ENCODE measurements at regions not wholly inside any gene's neighbourhood (a gene's known extent, or its start where the extent isn't known, plus 50 kb on each side); places are given as distances from the start of the nearest gene placed in this dataset.

- Mint-ChIP-seq H3K27me3 (ENCODE audit: low read depth) (peaks cover 18% of the 10 kb centered on the region), H3K9me3 (no peaks in the 10 kb centered on the region), H3K4me1 (peaks cover 13% of the 10 kb centered on the region), H3K4me3 (no peak overlapping the region), H3K36me3 (ENCODE audit: low read depth) (no peaks in the 10 kb centered on the region), H3K27ac (no peak overlapping the region)
- TF ChIP-seq CTCF (IDR thresholded peaks at IDR 0.05; ENCODE audit: unreplicated experiment in 3 of 3), result no peak
These were observed 150.8 kb downstream of the NRN1 start for GRCh38 chr6:5855787-5856470.

- TF ChIP-seq CTCF (IDR thresholded peaks at IDR 0.05; ENCODE audit: unreplicated experiment in 3 of 3), result no peak
- peaks cover 28% of the 10 kb centered on the region for H3K27me3 Mint-ChIP-seq (ENCODE audit: low read depth)
- H3K4me1 Mint-ChIP-seq, result peaks cover 13% of the 10 kb centered on the region
- no peaks in the 10 kb centered on the region for H3K36me3 Mint-ChIP-seq (ENCODE audit: low read depth)
- no peak overlapping the region for H3K27ac Mint-ChIP-seq
- no peak overlapping the region for H3K4me3 Mint-ChIP-seq
- no peaks in the 10 kb centered on the region for H3K9me3 Mint-ChIP-seq
These were observed 151.8 kb downstream of the NRN1 start for GRCh38 chr6:5854899-5855298.

GRCh38 chr6:5851261-5851757 is 155.4 kb downstream of the NRN1 start:
- peak overlapping the region; percentile 74 to 81 (median 76) for H3K4me3 Mint-ChIP-seq
- H3K27me3 Mint-ChIP-seq (ENCODE audit: low read depth), result peaks cover 43% of the 10 kb centered on the region
- H3K36me3 Mint-ChIP-seq (ENCODE audit: low read depth), result no peaks in the 10 kb centered on the region
- H3K9me3 Mint-ChIP-seq, result peaks cover 5% of the 10 kb centered on the region
- H3K4me1 Mint-ChIP-seq, result peaks cover 9% of the 10 kb centered on the region
- no peak for TF ChIP-seq CTCF (IDR thresholded peaks at IDR 0.05; ENCODE audit: unreplicated experiment in 3 of 3)
- H3K27ac Mint-ChIP-seq, result no peak overlapping the region

GRCh38 chr6:5850848-5851255 is 155.9 kb downstream of the NRN1 start:
- Mint-ChIP-seq H3K4me1 (peaks cover 5% of the 10 kb centered on the region), H3K27me3 (ENCODE audit: low read depth) (peaks cover 43% of the 10 kb centered on the region), H3K4me3 (peak overlapping the region; percentile 70 to 81 (median 75)), H3K36me3 (ENCODE audit: low read depth) (no peaks in the 10 kb centered on the region), H3K9me3 (peaks cover 5% of the 10 kb centered on the region), H3K27ac (no peak overlapping the region)
- TF ChIP-seq CTCF (IDR thresholded peaks at IDR 0.05; ENCODE audit: unreplicated experiment in 3 of 3), result no peak

GRCh38 chr6:5846889-5847288 is 159.8 kb downstream of the NRN1 start:
- no peak overlapping the region for H3K27ac Mint-ChIP-seq
- H3K9me3 Mint-ChIP-seq, result peaks cover 16% of the 10 kb centered on the region
- TF ChIP-seq CTCF (IDR thresholded peaks at IDR 0.05; ENCODE audit: unreplicated experiment in 3 of 3), result no peak
- peaks cover 45% of the 10 kb centered on the region for H3K27me3 Mint-ChIP-seq (ENCODE audit: low read depth)
- H3K4me3 Mint-ChIP-seq, result no peak overlapping the region
- H3K4me1 Mint-ChIP-seq, result peaks cover 4% of the 10 kb centered on the region
- H3K36me3 Mint-ChIP-seq (ENCODE audit: low read depth), result no peaks in the 10 kb centered on the region

GRCh38 chr6:5846335-5846734 is 160.4 kb downstream of the NRN1 start:
- H3K9me3 Mint-ChIP-seq, result peaks cover 16% of the 10 kb centered on the region
- peaks cover 41% of the 10 kb centered on the region for H3K27me3 Mint-ChIP-seq (ENCODE audit: low read depth)
- no peak overlapping the region for H3K27ac Mint-ChIP-seq
- TF ChIP-seq CTCF (IDR thresholded peaks at IDR 0.05; ENCODE audit: unreplicated experiment in 3 of 3), result no peak
- no peak overlapping the region for H3K4me3 Mint-ChIP-seq
- no peaks in the 10 kb centered on the region for H3K4me1 Mint-ChIP-seq
- no peaks in the 10 kb centered on the region for H3K36me3 Mint-ChIP-seq (ENCODE audit: low read depth)
